Body of pancreas (tissue), 4 donors: ENCODE measurements at regions not wholly inside any gene's neighbourhood (a gene's known extent, or its start where the extent isn't known, plus 50 kb on each side); places are given as distances from the start of the nearest gene placed in this dataset.

Source experiments
- CTCF ChIP-seq, 7 experiments: fragments of 450-650 bp in 4 of 7; fragments of 200-600 bp in 3 of 7; sonication (generic) in 3 of 7; IDR thresholded peaks; one replicate each; pipeline ENCODE4 v1.5.1; 2016 to 2019; ENCODE audit warnings: antibody characterized with exemption in 7 of 7
- POLR2A ChIP-seq, 3 donors: fragments of 450-650 bp; IDR thresholded peaks; one replicate each; pipeline ENCODE4 v1.6.1; 2016; ENCODE audit warnings: antibody characterized with exemption in 3 of 3, mild to moderate bottlenecking in 2 of 3

- TF ChIP-seq CTCF (IDR thresholded peaks at IDR 0.05) = no peak
- no peak for TF ChIP-seq POLR2A (IDR thresholded peaks at IDR 0.05)
Observed at GRCh38 chr20:60642541-60642940, 609.5 kb upstream of the CDH4 start.
